ENCODE measurements at regions not wholly inside any gene's neighbourhood (a gene's known extent, or its start where the extent isn't known, plus 50 kb on each side); places are given as distances from the start of the nearest gene placed in this dataset.

DNA sequence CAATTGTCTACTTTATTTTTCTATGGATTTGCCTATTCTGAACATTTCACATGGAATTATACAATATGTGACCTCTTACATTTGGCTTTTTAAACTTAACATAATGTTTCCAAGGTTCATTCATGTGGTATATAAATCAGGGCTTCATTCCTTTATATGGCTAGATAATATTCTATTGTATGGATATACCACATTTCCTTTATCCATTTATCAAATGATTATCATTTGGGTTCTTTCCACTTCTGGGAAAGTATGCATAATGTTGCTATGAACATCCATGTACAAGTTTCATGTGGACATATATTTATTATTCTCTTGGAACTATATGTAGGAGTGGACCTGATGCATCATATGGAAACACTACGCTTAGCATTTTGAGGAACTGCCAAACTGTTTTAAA, 99.7 kb upstream of the NCKAP5 start:
- DNase-seq, result no peak

DNA sequence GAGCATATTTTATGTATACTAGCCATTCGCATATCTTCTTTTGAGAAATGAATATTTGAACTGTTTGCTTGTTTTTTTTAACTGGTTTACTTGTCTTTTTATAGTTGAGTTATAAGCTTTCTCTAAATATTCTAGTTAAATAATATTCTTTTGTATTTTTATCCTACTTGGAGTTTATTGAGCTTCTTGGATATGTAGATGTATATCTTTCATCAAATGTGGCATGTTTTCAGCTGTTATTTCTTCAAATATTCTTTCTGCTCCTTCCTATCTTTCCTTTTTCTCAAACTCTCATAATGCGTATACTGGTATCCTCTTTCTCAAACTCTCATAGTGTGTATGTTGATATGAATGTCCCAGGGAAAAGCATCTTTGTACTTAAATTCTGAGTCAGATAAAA, 100.3 kb upstream of the NCKAP5 start:
- no peak for DNase-seq

DNA sequence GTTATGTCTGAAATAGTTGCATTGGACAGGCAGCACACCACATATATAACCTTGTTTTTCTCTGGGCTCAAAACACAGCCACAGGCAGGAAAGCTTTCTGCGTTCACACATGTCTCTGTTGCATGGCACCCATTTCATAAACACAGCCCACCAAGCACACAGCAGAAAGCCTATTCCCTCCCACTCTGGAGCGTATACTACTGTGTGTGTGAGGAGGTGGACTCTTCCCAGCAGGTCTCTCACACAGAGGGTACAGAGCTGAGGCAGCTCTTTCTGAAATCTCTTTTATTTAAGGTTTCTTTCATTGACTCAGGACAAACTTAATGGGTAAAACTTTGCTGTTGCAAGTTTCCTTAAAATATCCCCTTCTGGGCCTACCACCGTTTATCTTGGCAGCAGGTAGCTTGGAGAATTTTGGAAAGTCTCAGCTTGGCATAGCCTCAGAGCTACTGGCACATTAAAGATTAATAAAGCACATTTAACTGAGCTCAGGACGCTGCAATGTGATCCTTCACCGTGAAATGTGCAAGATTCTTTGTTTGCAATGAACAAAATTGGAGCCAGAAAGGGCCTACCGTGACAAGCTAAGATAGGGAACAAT, 105.1 kb upstream of the NCKAP5 start:
- no peak for DNase-seq

DNA sequence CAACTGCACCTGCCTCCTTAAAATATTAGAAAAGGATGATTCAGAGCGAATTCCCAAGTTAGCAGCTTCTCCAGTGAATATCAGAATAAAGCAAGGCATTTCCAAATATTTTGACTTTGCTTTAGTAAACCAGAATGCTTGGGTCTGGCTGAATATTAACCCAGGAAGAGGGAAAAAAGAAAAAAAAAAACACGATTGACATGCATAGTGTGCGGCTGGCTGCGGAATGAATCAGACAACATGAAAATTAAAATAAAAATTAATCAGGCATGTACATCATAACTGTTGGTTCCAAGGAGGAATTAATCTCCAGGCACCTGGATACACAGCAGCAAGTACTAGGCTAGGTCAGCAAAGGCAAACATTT, 105.8 kb upstream of the NCKAP5 start:
- no peak for DNase-seq

DNA sequence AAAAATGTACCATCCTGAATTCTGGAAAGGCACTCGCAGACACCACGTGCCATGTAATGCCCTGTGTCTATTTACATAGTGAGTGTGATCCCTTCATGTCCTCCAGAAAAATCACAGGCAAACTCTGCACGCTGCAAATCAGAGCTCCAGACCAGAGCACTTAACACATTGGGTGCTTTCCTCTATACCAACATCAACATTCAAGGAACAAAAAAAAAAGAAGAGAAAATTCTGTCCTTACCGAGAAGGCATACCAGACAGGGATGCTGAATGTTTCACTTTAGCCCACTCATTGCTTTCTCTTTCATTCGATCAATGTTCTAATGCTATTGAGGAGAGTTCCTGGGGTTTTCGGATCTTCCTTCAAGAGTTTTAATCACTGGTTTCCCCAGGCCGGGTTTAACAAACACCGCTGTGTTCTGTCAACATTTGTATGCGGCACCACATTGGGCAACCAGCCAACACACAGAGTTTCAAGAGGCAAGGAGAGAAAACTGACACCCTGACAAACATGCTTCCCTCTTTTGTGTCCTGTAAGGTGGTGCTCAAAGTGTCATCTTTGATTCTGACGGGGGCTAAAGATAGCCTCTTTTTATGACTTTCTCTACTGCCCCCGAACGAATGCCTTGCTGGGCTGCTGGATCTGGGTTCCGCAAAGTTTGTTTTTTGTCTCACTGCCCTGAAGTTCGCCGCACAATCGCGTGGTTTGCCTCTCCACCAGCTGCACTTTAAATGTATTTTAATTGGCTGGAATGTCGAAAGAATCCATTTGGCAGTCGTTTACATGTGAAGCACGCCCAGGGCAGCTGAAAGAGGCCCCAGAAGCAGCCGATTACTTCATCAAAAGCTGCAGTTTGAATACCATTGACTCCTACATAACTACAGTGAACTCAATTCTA, 106.4 kb upstream of the NCKAP5 start:
- no peak for DNase-seq

DNA sequence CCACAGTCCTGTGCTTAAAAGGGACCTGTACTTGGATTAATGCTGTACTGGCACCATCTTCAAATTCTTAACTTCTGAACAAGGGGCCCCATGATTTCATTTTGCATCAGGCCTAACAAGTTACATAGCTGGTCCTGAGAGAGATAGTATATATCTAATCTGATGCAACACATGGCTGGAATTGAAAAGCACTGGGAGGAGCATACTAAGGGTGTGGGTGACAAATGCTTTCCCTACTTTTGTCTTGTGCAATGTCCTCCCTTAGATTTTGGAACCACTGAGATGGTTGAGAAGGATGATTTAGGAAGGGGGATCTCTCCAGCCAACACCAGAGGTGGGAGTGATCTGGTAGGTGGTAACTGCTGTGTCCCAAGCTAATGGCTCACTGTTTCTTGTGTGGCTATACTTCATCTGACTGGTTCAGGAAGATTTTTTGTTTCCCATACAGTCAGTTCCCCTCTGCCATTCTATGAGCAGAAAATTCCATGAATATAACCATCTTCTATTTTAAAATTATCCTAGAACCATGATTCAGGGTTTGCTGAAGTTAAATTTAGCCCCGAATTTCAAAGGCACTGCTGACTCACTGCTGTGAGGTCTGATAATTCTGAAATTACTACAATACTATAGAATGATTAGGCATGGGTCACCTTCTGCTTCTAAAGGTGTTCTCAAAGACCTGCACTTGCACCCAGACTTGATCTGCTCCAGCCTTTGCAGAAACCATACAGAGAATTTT, 108.3 kb upstream of the NCKAP5 start:
- no peak for DNase-seq

DNA sequence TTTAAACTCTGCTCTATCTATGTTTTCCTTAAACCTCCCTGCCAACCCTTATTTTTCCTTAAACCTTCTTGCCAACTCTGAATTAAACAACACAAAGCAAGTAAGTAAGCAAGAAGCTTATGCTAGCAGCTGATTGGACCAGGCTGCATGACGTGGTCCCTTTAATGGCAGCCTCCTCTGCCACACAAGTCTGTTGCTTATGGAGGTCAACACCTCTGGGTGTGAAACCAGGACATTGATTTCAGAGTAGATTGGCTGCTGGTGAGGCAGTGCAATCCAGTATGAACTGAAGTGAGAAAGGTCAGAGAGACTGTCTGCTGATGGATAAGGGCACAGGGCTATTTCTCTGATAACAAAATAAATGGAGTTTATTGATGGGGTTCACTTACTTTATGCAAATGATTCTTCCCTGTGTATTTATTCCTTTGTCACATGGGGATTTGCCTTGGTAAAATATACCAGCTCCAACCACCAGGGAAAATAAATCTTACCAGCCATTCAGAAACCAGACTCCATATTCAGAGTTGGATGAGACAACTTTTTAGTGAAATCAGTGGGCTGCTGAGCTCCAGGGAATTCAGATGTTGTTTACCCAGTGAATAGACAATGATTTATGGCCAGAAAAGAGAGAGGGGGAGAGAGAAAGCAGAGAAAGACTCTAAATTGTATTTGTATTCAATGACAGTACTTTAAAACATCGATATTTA, 112.2 kb upstream of the NCKAP5 start:
- DNase-seq, result no peak

DNA sequence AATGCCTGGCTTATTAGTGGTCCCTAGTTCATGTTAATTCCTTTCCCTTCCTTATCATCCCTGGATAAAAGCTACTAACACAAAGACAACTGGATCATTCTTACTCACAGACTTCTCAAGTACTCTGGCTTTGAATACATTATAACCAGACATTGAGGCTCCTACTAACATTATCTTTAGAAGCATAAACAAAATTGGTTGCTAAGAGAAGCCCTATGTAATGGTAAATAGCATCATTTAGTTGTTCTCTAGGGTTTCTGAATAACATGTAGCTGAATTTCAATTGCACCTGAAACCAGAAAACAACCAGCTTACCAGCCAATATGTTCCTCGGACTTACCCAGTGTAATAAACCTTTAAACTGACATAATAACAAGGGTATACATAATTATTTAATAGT, 114.1 kb upstream of the NCKAP5 start:
- no peak for DNase-seq

DNA sequence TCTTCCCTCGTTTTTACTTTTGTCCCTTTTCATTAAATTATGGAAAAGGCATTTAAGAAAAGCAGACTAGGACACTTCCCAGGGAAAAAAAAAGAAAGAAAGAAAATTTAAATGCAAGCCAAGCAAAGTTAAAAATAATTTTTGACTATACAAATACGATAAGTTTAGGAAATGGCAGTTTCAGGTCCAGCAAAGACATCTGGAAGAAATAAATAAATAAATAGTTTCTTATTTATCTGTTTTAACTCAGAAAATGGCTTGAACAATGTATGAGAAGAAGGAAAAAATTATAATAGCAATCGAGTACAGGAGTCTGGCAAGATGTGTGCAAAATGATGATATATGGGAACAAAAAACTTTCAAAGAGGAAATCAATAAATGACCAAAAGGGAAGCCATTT, 114.6 kb upstream of the NCKAP5 start:
- no peak for DNase-seq

DNA sequence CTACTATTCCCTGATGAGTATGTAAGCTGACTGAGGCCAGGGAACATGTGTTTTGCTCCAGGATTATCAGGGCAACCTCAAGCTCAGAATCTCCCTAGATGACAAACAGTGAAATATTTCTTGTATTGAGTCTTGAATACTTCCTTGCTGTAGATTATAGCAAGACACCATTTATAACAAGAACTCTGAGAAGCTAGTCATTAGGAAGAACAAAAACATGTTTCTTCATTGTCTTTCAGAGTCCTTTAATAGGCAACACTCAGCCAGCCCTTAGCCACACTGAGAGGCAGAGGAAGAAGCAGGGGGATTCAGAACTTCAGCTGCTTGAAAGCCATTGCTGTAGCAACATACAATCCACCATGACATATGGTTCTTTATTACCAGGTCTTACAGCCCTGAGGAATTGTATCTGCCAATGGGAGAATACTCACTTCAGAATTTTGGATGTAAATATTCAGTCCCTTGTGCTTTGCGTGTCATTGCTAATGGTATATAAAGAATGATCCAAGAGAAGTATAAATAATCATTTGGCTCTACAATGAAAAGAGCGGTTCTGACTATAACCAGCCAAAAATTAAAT, 117.5 kb upstream of the NCKAP5 start:
- DNase-seq, result no peak

DNA sequence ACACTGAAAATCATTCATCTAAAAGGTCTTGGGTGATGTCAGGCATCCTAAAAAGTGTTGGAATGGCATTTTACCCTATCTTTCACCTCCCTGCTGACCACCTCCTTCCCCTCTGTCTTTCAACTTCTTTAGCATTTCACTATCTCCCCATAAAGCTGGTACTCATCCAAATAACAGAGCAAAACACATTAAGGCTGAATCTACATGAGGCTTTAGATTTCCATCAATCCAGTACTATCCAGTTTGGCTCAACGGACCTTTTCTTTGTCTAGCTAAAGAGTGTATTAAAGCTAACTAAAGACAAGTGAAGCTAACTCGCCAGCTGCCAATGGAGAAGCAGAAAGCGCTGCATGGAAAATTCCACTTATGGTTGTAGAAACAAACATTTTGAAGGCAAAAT, 122.5 kb upstream of the NCKAP5 start:
- DNase-seq, result no peak

DNA sequence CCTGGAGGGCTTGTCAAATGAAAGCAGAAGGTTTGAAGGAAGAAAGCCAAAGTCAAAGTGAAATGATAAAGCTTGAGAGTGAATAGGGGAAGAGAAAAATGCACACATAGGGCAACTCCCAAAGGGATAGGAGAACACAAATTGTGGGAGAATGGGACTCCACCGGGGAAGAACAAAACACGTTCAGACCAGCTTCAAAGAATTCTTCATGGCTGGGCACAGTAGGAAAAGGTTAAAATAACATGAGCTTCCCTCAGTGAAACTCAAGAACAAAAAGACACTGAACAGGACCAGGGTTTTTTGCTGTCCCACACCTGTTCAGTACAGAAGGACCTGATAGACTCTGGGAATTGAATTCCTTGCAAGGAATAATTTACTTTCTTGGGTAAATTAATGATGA, 123.1 kb upstream of the NCKAP5 start:
- no peak for DNase-seq

DNA sequence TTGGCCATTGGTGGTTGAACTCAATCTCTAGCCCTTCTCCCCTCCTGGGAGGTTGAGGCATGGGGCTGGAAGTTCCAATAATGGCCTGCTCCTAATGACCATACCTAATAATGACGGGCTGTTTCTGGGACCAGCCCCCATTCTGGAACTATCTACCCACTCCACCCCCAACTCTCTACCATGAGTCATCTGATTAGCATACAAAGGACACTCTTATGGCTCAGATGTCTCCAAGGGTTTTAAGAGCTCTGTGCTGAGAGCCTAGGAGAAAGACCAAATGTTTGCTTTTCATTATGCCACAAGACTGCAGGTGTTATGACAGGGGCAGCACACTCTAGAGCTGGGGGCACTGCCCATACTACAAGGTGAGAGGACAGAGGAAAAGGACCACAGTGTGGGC, 137.0 kb upstream of the NCKAP5 start:
- no peak for DNase-seq

DNA sequence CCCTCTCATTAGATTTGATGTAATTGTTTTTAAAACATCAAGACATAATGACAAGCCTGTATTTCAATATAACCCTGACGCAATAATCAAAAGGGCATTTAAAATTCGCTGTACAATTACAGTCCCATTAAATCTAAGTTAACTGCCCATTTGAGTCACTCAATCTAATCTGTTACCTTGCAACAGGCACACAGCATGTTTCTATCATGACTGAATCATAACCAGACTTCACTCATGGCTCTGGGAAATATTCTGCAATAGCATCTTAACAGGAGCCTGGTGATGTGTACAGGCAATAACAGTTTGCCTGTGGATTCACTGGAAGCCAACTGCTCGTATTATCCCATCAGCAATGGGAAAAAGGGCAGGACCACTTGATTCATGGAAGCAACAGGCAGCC, 142.3 kb upstream of the NCKAP5 start:
- no peak for DNase-seq

DNA sequence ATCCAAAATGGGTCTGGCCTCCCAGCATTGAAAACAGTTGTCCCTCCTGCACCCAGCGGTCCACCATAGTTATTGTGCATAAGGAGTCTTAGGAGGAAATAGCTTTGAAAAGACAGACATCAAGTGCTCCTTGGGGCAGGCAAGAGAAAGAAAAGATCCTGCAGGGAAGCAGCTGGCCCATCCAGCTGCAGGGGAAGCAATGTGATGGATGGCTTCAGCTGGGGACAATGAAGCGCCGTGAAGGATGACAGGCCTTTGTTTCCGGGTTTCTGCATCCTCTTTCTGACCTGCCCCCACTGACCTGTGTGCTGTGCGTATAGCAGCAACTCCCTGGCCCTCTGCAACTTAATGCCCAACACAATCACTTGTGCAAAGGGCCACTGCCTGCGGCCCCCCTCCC, 142.9 kb upstream of the NCKAP5 start:
- no peak for DNase-seq

DNA sequence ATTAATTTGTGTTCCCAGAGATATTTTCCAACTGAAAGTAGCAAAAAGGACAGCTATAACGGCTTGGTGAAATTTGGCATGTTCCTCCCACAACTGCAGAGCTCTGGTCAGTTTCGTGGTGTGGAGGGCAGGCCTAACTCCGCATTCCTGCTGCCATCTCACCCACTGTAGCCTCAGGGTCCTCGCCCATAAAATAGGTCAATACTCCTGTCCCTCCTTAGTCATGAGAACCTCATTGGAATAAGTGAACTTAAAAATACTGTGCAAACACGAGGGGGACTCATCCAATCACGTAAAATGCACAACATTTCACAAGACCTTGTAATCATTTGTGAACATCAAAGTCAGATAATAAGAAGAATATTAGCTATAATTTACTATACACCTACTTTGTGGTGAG, 143.5 kb upstream of the NCKAP5 start:
- no peak for DNase-seq

DNA sequence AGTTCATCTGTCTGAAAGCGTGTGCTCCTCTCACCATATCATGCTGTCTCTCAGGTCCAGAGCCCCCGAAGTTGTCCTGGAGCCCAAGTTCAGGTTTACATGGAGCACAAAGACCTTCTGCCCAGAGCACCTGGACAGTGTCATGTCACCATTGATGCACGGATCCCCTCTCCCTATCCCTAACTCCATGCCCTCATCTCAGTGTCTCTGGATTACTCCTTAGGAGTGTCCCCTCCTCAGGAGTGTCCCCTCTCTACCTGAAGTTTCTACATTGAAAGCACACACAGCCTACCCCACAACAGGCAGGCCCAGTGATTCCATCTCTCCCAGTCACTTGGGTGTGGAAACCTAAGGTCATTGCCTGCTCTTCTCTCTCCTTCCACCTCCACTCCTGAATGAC, 144.1 kb upstream of the NCKAP5 start:
- no peak for DNase-seq

DNA sequence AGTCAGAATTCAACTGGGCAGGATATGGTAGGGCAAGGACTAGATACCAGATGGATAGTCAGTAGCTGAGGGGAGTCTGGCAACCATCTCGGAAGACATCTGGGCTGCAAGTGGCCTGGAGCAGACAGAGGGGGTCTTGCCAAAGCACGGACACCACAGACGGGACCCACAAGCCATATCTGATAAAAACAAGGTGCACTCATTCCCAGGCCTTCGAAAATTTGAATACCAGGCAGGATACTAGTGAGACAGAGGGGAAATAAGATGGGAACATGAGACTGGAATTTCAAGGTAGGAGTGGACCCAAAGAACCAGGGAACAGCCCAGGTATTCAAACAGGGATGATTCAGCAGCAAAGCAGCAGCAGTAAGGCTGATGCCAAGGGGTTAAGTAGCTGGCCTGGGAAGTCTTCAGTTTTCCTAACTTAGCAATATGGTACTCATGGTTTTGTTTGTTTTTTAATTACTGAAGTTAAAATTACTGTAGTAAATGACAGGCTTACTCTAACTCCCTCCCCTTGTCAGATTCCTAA, 144.9 kb upstream of the NCKAP5 start:
- DNase-seq, result no peak

DNA sequence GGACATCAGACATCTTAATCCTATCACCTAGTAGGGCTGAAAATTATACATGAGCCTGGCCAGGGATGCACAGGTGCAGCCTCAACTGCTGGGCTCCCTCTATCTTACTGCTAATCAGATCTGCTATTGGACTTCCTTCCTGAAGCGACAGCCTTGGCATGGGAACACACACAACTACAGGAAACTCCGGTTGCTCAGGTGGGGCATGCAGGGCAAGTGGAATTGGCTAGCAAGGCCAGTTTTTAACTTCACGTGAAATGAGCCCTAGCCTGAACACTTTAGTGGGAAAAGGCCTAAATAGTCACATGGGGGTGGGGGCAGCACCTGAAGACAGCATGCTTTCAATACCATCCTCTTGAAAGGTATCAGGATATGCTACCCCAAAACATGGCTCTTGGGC, 147.9 kb upstream of the NCKAP5 start:
- no peak for DNase-seq

DNA sequence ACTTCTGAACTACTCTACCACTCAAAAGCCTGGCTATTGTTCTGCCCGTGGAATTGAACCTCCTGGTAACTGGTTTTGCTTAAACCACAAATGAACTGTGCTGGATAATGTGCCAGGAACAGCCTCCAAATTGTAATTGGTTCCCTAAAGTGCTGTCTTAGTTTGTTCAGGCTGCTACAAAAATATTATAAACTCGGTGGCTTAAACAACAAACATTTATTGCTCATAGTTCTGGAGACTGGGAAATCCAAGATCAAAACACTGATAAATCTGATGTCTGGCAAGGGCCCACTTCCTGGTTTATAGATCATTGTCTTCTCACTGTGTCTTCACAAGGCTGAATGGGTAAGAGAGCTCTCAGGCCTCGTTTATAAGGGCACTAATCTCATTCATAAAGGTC, 149.2 kb upstream of the NCKAP5 start:
- no peak for DNase-seq

DNA sequence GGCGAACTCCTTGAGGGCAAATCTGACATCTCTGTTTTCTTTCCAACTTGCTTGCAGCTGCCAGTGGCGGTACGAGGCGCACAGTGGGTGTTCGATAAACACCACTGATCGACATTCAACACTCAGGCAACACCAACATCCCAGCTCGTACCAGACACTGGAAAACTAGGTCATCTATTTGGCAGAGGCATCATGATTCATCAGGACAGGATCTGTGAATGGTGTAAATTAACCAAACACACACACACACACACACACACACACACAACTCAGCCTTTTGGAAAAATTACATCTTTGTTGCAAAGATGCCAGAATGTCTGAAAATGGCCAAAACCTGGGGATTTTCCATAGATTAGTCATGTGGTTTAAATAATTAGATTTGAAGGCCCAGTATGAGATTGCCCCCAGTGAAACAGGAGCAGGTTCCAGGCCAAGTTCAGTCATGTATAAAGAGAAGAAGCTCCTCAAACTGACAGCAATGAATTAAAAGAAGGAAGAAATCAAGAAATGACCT, 150.5 kb upstream of the NCKAP5 start:
- no peak for DNase-seq

DNA sequence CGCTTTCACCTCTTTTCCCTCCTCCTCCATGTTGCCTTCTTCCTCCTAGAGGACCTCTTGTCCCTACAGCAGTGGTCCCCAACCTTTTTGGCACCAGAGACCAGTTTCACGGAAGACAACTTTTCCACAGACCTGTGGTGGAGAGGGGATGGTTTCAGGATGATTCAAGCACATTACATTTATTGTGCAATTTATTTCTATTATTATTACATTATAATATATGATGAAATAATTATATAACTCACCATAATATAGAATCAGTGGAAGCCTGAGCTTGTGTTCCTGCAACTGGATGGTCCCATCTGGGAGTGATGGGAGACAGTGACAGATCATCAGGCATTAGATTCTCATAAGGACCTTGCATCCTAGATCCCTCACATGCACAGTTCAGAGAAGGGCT, 152.2 kb upstream of the NCKAP5 start:
- DNase-seq, result no peak

DNA sequence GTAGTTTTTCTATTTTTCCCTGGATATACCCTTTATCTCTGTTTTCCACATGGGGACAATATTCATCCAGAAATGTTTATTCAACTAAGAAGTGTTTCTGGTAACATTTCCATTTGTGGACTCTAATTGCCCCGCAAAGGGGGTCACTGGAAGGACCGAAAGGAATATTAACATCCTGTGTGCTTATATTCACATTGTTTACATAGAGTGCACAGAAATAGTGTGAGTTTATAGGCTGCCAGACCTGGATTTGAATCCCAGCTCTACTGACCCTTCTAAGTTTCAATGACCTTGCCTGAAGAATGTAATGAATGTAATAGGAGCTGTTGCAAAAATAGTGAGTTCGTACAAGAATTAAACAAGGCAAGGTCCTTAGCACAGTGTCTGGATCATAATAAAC, 152.9 kb upstream of the NCKAP5 start:
- DNase-seq, result no peak
